ENCODE measurements at regions not wholly inside any gene's neighbourhood (a gene's known extent, or its start where the extent isn't known, plus 50 kb on each side); places are given as distances from the start of the nearest gene placed in this dataset.

DNA sequence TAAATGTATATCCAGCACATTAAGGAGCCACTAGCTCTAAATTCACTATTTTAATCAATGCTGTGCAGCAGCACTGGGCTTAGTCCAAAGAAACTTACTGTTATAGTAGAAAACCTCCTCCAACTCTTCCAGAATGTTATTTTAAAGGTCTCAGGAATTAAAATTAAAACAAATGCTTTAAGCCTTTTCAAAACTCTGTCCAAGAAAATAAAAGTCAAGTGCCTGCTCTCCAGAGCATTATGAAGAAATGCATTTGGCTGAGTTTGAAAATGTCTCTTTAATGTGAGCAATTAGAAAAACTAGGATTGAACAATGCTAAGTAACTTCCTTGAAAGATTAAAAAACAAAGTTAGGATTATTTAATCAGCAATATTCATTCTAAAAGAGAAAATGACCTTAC, 322.4 kb upstream of the DCN start:
- TF ChIP-seq, protein P1, sequence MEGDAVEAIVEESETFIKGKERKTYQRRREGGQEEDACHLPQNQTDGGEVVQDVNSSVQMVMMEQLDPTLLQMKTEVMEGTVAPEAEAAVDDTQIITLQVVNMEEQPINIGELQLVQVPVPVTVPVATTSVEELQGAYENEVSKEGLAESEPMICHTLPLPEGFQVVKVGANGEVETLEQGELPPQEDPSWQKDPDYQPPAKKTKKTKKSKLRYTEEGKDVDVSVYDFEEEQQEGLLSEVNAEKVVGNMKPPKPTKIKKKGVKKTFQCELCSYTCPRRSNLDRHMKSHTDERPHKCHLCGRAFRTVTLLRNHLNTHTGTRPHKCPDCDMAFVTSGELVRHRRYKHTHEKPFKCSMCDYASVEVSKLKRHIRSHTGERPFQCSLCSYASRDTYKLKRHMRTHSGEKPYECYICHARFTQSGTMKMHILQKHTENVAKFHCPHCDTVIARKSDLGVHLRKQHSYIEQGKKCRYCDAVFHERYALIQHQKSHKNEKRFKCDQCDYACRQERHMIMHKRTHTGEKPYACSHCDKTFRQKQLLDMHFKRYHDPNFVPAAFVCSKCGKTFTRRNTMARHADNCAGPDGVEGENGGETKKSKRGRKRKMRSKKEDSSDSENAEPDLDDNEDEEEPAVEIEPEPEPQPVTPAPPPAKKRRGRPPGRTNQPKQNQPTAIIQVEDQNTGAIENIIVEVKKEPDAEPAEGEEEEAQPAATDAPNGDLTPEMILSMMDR (IDR thresholded peaks at IDR 0.05) = no peak
- no peak for TF ChIP-seq POLR2A (IDR thresholded peaks at IDR 0.05)

All from right lobe of liver (tissue), 4 donors.